HG03064 (cell line): ENCODE measurements at regions not wholly inside any gene's neighbourhood (a gene's known extent, or its start where the extent isn't known, plus 50 kb on each side); places are given as distances from the start of the nearest gene placed in this dataset.
"Not testable (repeated sequence)": the region's sequence is repeated elsewhere in the genome, so short reads cannot be mapped to it uniquely, and the experiment has no call there.

ENCODE experiments used
- ATAC-seq: cut with Tn5 transposase; IDR thresholded peaks from one replicate; pipeline ENCODE4 v1.9.1; 2021; ENCODE audit warnings: low read depth; ENCODE audit not compliant: unreplicated experiment

DNA sequence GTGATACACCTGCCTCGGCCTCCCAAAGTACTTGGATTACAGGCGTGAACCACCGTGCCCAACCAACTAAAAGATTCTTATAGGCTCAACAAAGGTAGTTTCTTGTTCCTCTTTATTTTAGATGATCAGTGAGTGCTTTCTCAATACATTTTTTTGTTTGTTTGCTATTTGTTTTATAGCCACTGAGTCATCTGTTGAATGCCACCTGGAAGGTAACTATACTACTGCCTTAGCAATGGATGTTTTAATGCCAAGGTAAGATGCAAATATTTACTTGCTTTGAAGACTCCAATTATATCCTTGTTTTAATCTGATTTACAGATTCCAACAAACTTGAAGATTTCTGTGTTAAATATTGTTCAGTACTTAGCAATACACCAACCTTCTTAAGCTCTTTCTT, 2807.4 kb upstream of the PCDH20 start:
- ATAC-seq = no peak

DNA sequence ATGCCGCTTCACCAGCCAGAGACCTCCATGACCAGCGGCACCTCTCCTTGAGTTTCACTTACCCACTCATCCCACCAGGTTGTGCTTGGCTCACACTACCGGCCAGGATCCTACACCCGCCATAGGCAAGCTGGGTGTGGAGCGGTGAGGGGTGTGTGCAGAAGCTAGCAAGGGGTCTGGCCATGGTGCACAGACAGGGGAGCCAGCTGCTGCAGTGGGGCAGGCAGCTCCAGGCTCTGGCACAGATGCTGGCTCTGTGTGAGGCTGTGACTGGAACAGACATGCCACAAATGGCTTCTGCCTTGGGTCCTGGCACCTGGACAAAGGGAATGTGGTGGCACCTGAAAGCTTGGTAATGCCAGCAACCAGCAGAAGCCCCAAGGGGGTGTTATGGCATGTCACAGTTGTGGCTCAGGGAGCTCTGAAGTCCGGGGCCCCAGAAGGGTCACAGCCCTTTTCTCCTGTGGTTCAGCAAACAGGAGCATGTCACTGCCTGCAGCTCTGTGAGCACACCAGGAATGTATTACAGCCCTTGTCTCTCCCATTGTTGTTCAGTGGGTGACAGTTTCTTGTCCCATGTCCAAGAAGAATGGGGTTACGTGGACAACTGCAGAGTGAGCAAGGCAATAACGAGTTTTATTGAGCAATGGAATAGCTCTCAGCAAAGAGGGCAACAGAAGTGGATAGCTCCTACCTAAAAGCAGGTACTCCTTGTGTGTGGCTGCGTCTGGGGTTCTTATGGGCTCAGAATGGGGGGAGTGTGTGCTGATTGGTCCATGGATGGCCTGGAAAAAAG, 2791.0 kb upstream of the PCDH20 start:
- no peak for ATAC-seq

DNA sequence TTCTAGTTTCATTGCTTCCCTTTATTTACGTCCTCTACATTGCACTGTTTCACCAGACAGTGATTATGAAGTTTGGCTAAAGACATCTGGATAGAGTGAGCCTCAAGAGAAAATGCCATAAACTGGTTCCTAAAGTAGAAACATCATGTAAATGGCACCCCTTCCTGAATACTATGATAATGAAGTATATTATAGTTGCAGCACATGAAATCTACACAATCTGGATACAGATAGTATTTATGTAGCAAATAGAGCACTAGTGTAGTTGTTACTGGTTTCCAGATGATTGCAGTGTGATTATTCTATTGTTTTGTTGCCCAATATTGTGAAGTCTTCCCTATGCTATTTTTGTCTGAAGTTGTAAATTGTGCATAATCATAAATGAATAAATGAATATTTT, 2786.9 kb upstream of the PCDH20 start:
- ATAC-seq = no peak

DNA sequence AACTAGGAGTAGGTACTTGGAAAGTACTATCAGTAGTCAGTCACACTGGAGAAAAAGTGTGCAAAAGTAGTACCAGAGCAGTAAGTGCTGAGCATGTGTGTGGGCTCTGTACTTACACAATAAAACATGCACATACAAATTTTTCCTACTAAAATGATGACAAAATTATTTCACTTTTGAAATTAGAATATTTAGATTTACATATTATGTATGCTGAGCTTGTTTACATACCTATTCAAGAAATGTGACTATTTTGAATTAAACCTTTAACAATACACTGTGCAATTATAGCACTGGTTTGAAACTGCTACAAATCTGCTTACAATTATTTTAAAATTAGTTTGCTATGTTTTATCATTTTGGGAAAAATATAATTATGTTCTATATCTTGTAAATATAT, 2781.6 kb upstream of the PCDH20 start:
- ATAC-seq = no peak

- no peak for ATAC-seq
Measured at GRCh38 chr13:64186503-64187250, 2771.0 kb upstream of the PCDH20 start.

DNA sequence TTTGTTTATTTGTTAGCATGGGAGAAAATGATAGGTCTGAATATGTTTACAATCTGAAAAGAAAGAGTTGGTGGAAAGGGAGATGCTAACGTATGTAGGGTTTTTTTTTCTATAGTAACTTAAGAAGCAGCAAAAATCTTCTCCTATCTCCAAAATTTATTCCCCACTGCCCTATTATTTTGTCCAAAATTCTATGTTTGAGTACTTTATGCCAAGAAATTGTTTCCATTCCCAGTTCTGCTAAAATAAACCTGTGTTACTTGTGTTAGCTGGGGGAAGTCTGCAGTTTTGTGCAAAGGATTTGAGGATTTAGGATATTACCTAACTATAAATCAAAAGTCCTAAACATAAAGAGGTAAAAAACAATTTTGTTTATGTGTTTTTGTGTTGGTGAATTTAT, 2770.4 kb upstream of the PCDH20 start:
- no peak for ATAC-seq

- ATAC-seq = no peak
Measured at GRCh38 chr13:64180756-64181155, 2765.1 kb upstream of the PCDH20 start.

GRCh38 chr13:64165826-64166225, 2750.2 kb upstream of the PCDH20 start:
- ATAC-seq = no peak

DNA sequence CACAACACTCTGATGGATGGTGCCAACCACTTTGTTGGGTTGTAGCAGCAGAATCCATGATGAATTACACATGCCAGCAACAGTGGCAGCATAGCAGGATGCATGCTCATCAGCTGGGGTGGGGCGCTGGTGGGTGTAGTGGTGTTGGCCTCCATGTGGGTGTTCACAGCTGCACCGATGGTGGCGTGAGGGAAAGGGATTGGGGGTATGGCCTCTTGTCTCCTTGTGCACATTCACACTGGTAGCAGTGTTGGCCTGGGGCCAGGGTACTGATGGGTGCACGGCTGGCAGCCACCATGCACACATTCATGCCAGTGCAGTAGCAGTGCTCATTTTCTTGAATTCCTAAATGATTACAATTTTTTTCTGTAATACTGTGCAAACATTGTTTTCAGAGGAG, 2748.8 kb upstream of the PCDH20 start:
- ATAC-seq = no peak

GRCh38 chr13:64160479-64160878, 2744.8 kb upstream of the PCDH20 start:
- no peak for ATAC-seq

DNA sequence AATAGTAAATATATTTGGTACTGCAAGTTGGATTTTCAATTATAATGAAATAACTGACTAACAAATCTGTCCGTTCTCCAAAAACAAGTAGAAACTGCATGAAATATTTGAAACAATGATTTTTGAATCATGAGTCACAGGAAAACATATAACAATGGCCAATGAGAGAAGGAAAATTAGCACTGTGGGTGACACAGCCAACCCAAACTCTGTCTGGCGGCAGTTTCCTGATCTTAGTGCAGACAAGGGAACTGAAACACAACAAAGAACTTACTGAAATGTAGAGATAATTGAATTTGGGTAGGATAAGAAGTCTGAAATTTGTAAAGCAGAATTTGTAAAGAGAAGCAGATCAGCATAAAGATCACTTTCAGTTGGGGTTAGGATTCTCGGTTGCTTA, 2743.3 kb upstream of the PCDH20 start:
- ATAC-seq = no peak

DNA sequence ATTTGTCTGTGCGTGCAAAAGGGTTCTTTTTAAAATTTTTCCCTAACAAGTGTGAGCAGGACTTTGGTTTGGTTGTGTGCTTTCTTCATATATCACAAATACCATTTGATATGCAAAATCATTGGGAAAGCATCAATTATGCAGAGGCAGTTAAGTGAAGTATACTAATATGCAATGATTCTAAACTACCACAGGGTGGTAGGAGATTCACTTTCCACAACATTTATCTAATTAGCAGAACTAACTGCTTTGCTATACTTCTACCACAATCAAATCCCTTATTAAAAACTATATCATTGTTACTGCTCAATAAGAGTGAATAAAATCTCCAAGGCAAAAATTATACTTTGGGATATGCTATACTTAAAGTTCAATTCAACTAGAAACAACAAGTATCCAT, 2738.9 kb upstream of the PCDH20 start:
- ATAC-seq = no peak

- ATAC-seq = no peak
Measured at GRCh38 chr13:64130600-64130999, 2715.0 kb upstream of the PCDH20 start.

DNA sequence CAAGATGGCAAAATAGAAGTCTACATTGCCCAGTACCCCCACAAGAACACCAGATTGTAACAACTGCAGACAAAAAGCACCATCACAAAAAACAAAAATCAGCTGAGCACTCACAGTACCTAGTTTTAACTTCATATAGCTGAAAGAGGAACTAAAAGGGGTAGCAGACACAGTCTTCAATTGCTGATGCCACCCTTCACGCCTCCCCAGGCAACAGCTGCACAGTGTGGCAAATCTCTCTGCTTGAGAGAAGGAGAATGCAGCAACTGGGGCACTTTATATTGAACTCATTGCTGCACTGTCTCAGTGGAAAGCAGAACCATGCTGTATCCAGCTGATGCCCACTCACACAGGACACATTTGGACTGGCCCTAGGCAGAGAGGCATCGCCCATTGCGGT, 2714.5 kb upstream of the PCDH20 start:
- ATAC-seq = no peak

GRCh38 chr13:64127856-64128255, 2712.2 kb upstream of the PCDH20 start:
- ATAC-seq = no peak

DNA sequence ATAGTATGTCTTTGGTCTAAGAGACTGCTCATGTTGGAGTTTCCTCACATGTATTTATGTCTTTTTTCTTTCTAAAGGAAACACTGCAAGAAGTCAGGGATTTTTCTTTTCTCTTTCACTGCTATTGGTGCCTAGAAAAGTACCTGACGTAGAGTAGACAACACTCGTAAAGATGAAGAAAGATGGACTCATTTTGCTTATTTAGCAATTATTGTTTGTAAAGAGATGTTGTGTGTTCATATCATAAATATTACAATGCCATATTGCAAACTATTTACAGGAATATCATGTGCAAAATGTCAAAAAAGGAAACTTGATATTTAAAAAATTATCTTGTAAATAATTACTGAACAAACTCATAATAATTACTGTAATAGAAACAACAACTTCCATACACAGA, 2711.5 kb upstream of the PCDH20 start:
- ATAC-seq = no peak

- not testable (repeated sequence) for ATAC-seq
Measured at GRCh38 chr13:64121023-64121709, 2705.5 kb upstream of the PCDH20 start.

- no peak for ATAC-seq
Measured at GRCh38 chr13:64099994-64100393, 2684.3 kb upstream of the PCDH20 start.

- ATAC-seq = no peak
Measured at GRCh38 chr13:64090311-64090710, 2674.7 kb upstream of the PCDH20 start.

GRCh38 chr13:64088491-64088890, 2672.8 kb upstream of the PCDH20 start:
- no peak for ATAC-seq

DNA sequence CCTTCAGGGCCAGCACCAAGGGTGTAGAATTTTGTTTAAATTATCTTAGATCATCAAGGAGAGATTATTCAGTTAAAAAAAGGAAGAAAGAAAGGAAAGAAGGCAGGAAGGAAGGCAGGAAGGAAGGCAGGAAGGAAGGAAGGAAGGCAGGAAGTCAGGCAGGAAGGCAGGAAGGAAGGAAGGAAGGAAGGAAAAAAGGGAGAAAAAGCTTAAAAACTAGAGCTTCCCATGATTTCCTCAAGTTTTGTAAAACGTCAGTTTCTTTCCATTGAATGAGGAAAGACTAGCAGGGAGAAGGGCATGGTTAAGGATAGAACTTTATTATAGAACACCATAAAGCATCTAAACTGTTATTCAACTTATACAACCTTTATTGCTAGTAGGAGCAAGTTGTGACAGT, 2672.0 kb upstream of the PCDH20 start:
- ATAC-seq = no peak

GRCh38 chr13:64083811-64084210, 2668.2 kb upstream of the PCDH20 start:
- no peak for ATAC-seq
